ENCODE measurements at regions not wholly inside any gene's neighbourhood (a gene's known extent, or its start where the extent isn't known, plus 50 kb on each side); places are given as distances from the start of the nearest gene placed in this dataset.

DNA sequence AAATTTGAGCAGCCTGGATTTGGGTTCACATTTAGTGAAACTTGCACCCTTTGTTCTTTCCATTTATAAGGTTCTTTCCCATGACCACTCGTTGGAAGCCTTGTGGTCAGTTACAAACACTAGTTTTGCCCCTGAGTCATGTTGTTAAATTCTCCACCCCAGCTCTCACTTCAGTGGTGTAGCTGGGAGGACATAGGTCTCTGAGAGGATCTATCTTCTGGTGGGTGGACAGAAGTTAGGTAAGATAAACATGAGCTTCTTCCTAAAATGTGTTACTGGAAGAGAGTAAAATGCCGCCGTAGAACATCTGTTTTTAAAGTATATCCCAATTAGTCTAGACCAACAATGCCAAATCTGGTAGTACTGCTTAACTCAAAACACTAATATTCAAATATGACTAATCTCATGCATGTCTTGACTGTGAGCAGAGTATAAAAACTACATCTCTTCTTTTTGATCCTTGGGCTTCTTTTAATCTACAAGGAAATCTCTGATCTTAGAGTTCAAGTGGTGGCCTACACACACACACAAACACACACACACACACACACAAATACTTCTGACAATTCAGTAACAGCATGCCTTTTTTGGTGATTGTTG lies 162.6 kb upstream of the FN1 start:
- DNase-seq (ENCODE audit: low read depth) (peak; percentile 59), FAIRE-seq (no peak)

DNA sequence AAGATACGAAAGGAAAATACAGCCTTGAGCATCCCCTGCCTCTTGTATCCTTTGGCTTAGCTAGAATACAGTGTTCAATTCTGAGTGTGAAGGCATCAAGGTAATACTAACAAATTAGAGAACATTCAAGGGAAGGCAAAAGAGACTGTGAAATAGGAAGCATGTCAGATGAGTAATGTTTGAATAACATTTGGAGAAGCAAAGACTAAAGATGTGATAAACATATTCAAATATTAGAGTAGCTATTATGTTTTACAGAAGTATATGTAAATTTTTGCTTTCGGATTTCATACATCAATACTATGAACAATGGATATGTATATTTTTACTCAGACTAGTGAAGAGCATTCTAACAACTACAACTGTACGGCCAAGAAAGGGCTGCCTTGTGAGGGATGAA lies 161.7 kb upstream of the FN1 start:
- DNase-seq (ENCODE audit: low read depth): peak; percentile 23
- FAIRE-seq: no peak

More for the DNA sequence above, 162.6 kb upstream of the FN1 start:
- no peak overlapping the region for H3K4me3 ChIP-seq (ENCODE audit: low read depth, low read length)
- H3K36me3 ChIP-seq (ENCODE audit: control insufficient read depth, insufficient read depth, low read length): no peaks in the 10 kb centered on the region
- TF ChIP-seq, protein P1, sequence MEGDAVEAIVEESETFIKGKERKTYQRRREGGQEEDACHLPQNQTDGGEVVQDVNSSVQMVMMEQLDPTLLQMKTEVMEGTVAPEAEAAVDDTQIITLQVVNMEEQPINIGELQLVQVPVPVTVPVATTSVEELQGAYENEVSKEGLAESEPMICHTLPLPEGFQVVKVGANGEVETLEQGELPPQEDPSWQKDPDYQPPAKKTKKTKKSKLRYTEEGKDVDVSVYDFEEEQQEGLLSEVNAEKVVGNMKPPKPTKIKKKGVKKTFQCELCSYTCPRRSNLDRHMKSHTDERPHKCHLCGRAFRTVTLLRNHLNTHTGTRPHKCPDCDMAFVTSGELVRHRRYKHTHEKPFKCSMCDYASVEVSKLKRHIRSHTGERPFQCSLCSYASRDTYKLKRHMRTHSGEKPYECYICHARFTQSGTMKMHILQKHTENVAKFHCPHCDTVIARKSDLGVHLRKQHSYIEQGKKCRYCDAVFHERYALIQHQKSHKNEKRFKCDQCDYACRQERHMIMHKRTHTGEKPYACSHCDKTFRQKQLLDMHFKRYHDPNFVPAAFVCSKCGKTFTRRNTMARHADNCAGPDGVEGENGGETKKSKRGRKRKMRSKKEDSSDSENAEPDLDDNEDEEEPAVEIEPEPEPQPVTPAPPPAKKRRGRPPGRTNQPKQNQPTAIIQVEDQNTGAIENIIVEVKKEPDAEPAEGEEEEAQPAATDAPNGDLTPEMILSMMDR (IDR thresholded peaks at IDR 0.05; ENCODE audit: insufficient read depth, low read length, severe bottlenecking): no peak
- no peaks in the 10 kb centered on the region for H3K27me3 ChIP-seq (ENCODE audit: control insufficient read depth, insufficient read depth, low read length)

DNA sequence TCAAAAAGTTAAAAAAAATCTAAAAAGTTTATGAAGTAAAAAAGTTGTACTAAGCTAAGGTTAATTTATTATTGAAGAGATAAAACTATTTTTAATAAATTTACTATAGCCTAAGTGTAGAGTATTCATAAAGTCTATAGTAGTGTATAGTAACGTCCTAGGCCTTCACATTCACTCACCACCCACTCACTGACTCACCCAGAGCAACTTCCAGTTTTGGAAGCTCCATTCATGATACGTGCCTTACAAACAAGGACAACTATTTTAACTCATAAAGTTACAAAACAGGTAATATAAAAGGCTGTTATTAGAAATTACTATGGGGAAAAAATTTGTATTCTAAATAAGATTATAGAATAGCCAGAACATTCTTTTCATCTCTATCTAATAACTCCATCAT lies 158.9 kb upstream of the FN1 start:
- no peaks in the 10 kb centered on the region for H3K36me3 ChIP-seq (ENCODE audit: control insufficient read depth, insufficient read depth, low read length)
- DNase-seq (ENCODE audit: low read depth) (peak; percentile 79), FAIRE-seq (no peak)
- TF ChIP-seq, protein P1 (IDR thresholded peaks at IDR 0.05; ENCODE audit: insufficient read depth, low read length, severe bottlenecking): no peak
- H3K27me3 ChIP-seq (ENCODE audit: control insufficient read depth, insufficient read depth, low read length): no peaks in the 10 kb centered on the region
- no peak overlapping the region for H3K4me3 ChIP-seq (ENCODE audit: low read depth, low read length)

More for the DNA sequence above, 161.7 kb upstream of the FN1 start:
- Histone ChIP-seq H3K36me3 (ENCODE audit: control insufficient read depth, insufficient read depth, low read length) (no peaks in the 10 kb centered on the region), H3K27me3 (ENCODE audit: control insufficient read depth, insufficient read depth, low read length) (no peaks in the 10 kb centered on the region), H3K4me3 (ENCODE audit: low read depth, low read length) (no peak overlapping the region)
- TF ChIP-seq, protein P1 (IDR thresholded peaks at IDR 0.05; ENCODE audit: insufficient read depth, low read length, severe bottlenecking): no peak

DNA sequence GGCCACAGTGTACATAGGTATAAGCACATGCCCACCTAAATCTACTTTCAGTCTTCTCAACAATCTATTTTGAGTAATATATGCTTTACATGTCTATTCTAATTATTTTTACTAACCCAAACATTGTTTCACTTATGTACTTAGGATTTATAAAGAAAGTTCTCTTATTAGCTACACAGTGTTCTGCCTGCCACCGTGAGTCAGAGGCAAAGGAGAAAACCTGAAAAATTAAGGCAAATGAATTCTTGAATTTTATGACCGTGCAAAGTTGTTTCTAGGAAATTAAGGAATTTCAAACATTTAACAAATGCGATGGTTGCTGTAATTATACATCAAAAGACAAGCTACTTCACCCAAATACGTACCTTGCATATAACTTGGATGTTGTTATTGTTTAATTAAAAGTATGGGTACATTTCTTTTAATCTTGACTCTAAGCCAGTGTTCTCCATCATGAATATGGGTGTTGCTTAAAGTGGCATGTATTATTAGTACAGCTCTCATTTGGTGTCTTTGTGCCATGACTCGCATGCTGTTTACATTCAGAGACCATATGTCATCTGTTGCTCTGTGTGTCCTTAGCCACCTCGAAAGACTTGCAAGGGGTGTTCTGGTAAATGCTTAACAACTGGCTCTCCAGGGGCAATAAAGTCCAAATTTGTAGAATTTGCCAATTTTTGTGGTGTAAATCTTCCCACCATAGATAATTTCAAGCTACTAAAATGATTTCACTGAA lies 154.3 kb upstream of the FN1 start:
- DNase-seq (ENCODE audit: low read depth): peak; percentile 60
- H3K36me3 ChIP-seq (ENCODE audit: control insufficient read depth, insufficient read depth, low read length): no peaks in the 10 kb centered on the region
- TF ChIP-seq, protein P1 (IDR thresholded peaks at IDR 0.05; ENCODE audit: insufficient read depth, low read length, severe bottlenecking): no peak
- H3K4me3 ChIP-seq (ENCODE audit: low read depth, low read length): no peak overlapping the region
- no peak for FAIRE-seq
- no peaks in the 10 kb centered on the region for H3K27me3 ChIP-seq (ENCODE audit: control insufficient read depth, insufficient read depth, low read length)

DNA sequence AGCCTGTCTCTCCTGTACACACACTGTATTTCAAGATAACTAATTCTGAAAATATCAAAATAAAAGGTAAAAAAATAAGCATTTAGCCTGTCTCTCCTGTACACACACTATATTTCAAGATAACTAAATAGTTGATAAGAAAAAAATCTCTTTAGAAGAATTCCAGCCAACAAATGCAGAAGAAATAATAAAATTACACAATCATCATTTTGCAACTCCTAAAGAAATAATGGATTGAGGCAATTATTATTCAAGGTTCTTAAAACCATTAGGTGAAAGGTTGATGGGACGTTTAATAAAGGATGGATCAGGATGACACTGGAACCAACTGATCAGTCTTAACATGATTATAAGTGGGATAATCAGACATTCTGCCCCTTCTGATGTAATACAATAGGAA lies 148.0 kb upstream of the FN1 start:
- no peak for DNase-seq (ENCODE audit: low read depth)
- H3K27me3 ChIP-seq (ENCODE audit: control insufficient read depth, insufficient read depth, low read length): no peaks in the 10 kb centered on the region
- no peak overlapping the region for H3K4me3 ChIP-seq (ENCODE audit: low read depth, low read length)
- TF ChIP-seq, protein P1 (IDR thresholded peaks at IDR 0.05; ENCODE audit: insufficient read depth, low read length, severe bottlenecking): no peak
- no peaks in the 10 kb centered on the region for H3K36me3 ChIP-seq (ENCODE audit: control insufficient read depth, insufficient read depth, low read length)
- FAIRE-seq: no peak
